ENCODE measurements at regions not wholly inside any gene's neighbourhood (a gene's known extent, or its start where the extent isn't known, plus 50 kb on each side); places are given as distances from the start of the nearest gene placed in this dataset.

- TF ChIP-seq FOXP2 (optimal IDR thresholded peaks at IDR 0.05; ENCODE audit: borderline replicate concordance, extremely low read depth, extremely low read length, insufficient read depth) (no peak), POLR2AphosphoS5 (IDR thresholded peaks at IDR 0.05; ENCODE audit: low read depth, low read length) (no peak), TAF1 (IDR thresholded peaks at IDR 0.05; ENCODE audit: borderline replicate concordance, insufficient read depth, low read length) (no peak), SIN3A (IDR thresholded peaks at IDR 0.05; ENCODE audit: borderline replicate concordance, insufficient read depth, low read length) (no peak)
- TF ChIP-seq, protein P1, sequence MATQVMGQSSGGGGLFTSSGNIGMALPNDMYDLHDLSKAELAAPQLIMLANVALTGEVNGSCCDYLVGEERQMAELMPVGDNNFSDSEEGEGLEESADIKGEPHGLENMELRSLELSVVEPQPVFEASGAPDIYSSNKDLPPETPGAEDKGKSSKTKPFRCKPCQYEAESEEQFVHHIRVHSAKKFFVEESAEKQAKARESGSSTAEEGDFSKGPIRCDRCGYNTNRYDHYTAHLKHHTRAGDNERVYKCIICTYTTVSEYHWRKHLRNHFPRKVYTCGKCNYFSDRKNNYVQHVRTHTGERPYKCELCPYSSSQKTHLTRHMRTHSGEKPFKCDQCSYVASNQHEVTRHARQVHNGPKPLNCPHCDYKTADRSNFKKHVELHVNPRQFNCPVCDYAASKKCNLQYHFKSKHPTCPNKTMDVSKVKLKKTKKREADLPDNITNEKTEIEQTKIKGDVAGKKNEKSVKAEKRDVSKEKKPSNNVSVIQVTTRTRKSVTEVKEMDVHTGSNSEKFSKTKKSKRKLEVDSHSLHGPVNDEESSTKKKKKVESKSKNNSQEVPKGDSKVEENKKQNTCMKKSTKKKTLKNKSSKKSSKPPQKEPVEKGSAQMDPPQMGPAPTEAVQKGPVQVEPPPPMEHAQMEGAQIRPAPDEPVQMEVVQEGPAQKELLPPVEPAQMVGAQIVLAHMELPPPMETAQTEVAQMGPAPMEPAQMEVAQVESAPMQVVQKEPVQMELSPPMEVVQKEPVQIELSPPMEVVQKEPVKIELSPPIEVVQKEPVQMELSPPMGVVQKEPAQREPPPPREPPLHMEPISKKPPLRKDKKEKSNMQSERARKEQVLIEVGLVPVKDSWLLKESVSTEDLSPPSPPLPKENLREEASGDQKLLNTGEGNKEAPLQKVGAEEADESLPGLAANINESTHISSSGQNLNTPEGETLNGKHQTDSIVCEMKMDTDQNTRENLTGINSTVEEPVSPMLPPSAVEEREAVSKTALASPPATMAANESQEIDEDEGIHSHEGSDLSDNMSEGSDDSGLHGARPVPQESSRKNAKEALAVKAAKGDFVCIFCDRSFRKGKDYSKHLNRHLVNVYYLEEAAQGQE (IDR thresholded peaks at IDR 0.05; ENCODE audit: insufficient read depth in 1 of 2, low read depth in 2 of 2, low read length in 2 of 2), result no peak
These were observed 88.1 kb downstream of the ERMARD start for GRCh38 chr6:169839493-169839892.

DNA sequence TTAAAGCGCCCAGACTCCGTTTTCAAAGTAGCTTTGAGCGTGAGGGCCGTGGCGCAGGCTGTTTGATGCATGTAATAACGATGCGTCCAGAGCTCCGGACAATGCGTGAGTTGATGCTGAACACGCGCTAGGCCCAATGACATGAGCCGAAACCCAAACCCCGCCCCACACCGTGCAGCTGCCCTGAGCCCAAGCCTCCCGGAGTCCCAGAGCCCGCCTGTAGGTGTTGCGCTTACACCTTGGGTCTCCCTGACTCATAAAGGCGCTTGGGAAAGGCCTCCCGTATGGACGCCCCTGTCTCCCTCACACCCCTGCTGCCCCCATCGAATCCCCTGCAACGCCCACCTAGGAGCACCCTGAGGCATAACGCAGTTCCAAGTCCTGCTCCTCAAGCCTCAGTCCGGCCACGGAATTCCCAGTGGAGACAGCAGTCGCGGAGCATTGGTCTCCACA, 87.6 kb downstream of the ERMARD start:
- TF ChIP-seq TAF1 (IDR thresholded peaks at IDR 0.05; ENCODE audit: borderline replicate concordance, insufficient read depth, low read length) (no peak), POLR2AphosphoS5 (IDR thresholded peaks at IDR 0.05; ENCODE audit: low read depth, low read length) (no peak), FOXP2 (optimal IDR thresholded peaks at IDR 0.05; ENCODE audit: borderline replicate concordance, extremely low read depth, extremely low read length, insufficient read depth) (no peak), SIN3A (IDR thresholded peaks at IDR 0.05; ENCODE audit: borderline replicate concordance, insufficient read depth, low read length) (no peak)
- TF ChIP-seq, protein P1 (IDR thresholded peaks at IDR 0.05; ENCODE audit: insufficient read depth in 1 of 2, low read depth in 2 of 2, low read length in 2 of 2), result no peak

DNA sequence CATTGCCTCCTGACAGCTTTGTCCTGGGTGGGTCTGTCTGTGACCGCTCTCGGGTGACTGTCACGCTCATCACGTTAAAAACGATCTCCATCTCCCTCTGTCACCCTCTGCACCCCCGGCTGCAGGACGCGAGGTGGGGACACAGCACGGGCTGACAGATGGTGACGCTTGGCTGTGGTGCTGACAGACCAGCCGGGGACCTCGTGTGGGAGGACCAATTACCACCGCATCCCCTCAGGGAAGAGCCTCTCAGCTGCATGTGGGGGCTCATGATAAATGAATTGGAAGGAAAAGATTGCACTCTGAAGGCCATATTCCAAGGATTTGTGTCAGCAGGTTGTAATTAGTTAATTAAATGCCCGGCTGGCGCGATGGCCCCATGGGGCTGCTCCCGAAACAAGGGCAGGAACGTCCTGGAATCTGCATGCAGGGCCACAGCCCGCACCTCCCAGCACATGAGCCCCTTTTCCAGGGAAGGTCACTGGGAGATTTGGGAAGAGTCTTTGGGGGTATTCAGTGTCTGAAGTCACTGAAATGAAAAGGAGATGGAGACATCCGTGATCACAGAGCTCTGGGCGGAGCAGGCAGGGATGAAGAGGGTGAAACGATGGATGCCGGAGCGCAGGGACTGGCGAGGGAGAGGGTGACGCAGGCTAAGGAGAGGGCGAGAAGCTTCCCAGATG, 87.1 kb downstream of the ERMARD start:
- TF ChIP-seq SIN3A (IDR thresholded peaks at IDR 0.05; ENCODE audit: borderline replicate concordance, insufficient read depth, low read length) (no peak), TAF1 (IDR thresholded peaks at IDR 0.05; ENCODE audit: borderline replicate concordance, insufficient read depth, low read length) (no peak), FOXP2 (optimal IDR thresholded peaks at IDR 0.05; ENCODE audit: borderline replicate concordance, extremely low read depth, extremely low read length, insufficient read depth) (no peak), POLR2AphosphoS5 (IDR thresholded peaks at IDR 0.05; ENCODE audit: low read depth, low read length) (no peak)
- TF ChIP-seq, protein P1 (IDR thresholded peaks at IDR 0.05; ENCODE audit: insufficient read depth in 1 of 2, low read depth in 2 of 2, low read length in 2 of 2), result no peak

GRCh38 chr6:169837529-169838250, 86.3 kb downstream of the ERMARD start:
- TF ChIP-seq TAF1 (IDR thresholded peaks at IDR 0.05; ENCODE audit: borderline replicate concordance, insufficient read depth, low read length), result no peak

DNA sequence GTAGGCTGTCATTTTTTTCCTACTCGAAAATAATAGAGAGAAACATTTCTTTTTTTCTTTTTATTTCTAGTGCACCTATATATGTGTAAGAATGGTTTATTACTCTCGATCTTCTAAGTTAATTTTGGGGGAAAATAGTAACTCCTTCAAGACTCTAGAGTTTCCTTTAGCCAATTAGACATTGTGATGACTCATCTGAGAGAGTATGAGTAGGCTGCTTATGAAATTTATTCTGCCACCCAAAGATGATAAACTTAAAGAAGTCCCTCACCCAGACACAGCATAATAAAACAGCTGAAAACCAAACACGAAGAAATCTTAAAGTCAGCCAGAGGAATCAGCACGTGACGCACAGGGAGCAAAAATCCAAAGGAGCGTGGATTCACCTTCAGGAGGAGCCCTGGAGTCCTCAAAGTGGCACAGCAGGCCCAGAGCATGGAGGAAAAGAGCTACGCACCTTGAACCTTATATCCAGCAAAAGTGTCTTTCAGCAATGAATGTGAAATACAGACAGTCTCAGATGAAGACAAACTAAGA, 81.9 kb downstream of the ERMARD start:
- no peak for TF ChIP-seq TAF1 (IDR thresholded peaks at IDR 0.05; ENCODE audit: borderline replicate concordance, insufficient read depth, low read length)
- TF ChIP-seq, protein P1 (IDR thresholded peaks at IDR 0.05; ENCODE audit: insufficient read depth in 1 of 2, low read depth in 2 of 2, low read length in 2 of 2), result no peak
- TF ChIP-seq SIN3A (IDR thresholded peaks at IDR 0.05; ENCODE audit: borderline replicate concordance, insufficient read depth, low read length), result no peak
- no peak for TF ChIP-seq POLR2AphosphoS5 (IDR thresholded peaks at IDR 0.05; ENCODE audit: low read depth, low read length)
- TF ChIP-seq FOXP2 (optimal IDR thresholded peaks at IDR 0.05; ENCODE audit: borderline replicate concordance, extremely low read depth, extremely low read length, insufficient read depth), result no peak
